ENCODE measurements at regions not wholly inside any gene's neighbourhood (a gene's known extent, or its start where the extent isn't known, plus 50 kb on each side); places are given as distances from the start of the nearest gene placed in this dataset.

- TF ChIP-seq CTCF (conservative IDR thresholded peaks at IDR 0.05 in 1 of 2, IDR thresholded peaks at IDR 0.05 in 1 of 2; ENCODE audit: extremely low read depth in 1 of 2, insufficient read depth in 1 of 2, low read depth in 1 of 2, low read length in 2 of 2) (no peak), EZH2 (IDR thresholded peaks at IDR 0.05; ENCODE audit: borderline replicate concordance, low read length) (no peak)
Observed at GRCh38 chr2:121149384-121149783, 135.6 kb downstream of the TFCP2L1 start.

Measured in mammary epithelial cell (primary cell).